OCI-LY7 (cell line): ENCODE measurements at regions not wholly inside any gene's neighbourhood (a gene's known extent, or its start where the extent isn't known, plus 50 kb on each side); places are given as distances from the start of the nearest gene placed in this dataset.

Source experiments
- BruUV-seq: library from RNA; stranded (reverse); fragments of 400-500 nt; replicated peaks from 2 replicates; lab custom pipeline; 2021; lab: Mats Ljungman, UMichigan
- CTCF ChIA-PET: fragments of 300-600 bp; sonication (Branson Sonifier 250); formaldehyde crosslinking; loops from one replicate; lab custom pipeline; 2022; ENCODE audit warnings: antibody characterized with exemption; ENCODE audit not compliant: unreplicated experiment; lab: Charles Lee
- POLR2A ChIA-PET: fragments of 300-600 bp; sonication (Branson Sonifier 250); formaldehyde crosslinking; loops from one replicate; lab custom pipeline; 2022; ENCODE audit warnings: antibody characterized with exemption; lab: Charles Lee
- DNase-seq: peaks from one replicate; pipeline ENCODE4 v3.0.0-alpha.2; 2015; ENCODE audit warnings: low spot score
- H2AFZ ChIP-seq: fragments of 200-600 bp; sonication (generic), shearing (Covaris generic); 2 replicates; pipeline ENCODE4 v1.6.1; 2014; ENCODE audit warnings: mild to moderate bottlenecking, antibody characterized with exemption, low read length, moderate library complexity
- H3K27ac ChIP-seq: fragments of 200-600 bp; sonication (generic); 2 replicates; pipeline ENCODE4 v1.5.1; 2014; ENCODE audit warnings: mixed run types, low read depth, mild to moderate bottlenecking, moderate library complexity, low read length, inconsistent platforms; ENCODE audit not compliant: poor library complexity, severe bottlenecking
- H3K36me3 ChIP-seq: fragments of 200-600 bp; sonication (generic); 2 replicates; pipeline ENCODE4 v1.6.1; 2014; ENCODE audit warnings: mild to moderate bottlenecking, antibody characterized with exemption, low read length, moderate library complexity, mixed read lengths; ENCODE audit not compliant: insufficient read depth
- H3K4me1 ChIP-seq: fragments of 200-600 bp; sonication (generic); 2 replicates; pipeline ENCODE4 v1.5.1; 2014; ENCODE audit warnings: mild to moderate bottlenecking, low read length; ENCODE audit not compliant: insufficient read depth, poor library complexity, severe bottlenecking
- H3K4me2 ChIP-seq: fragments of 200-600 bp; sonication (generic); 2 replicates; pipeline ENCODE4 v1.6.1; 2014; ENCODE audit warnings: mild to moderate bottlenecking, low read length
- H3K4me3 ChIP-seq: fragments of 200-600 bp; sonication (generic); 2 replicates; pipeline ENCODE4 v1.5.1; 2014; ENCODE audit warnings: mild to moderate bottlenecking, low read depth, low read length; ENCODE audit not compliant: poor library complexity, severe bottlenecking
- H3K79me2 ChIP-seq: fragments of 200-600 bp; sonication (generic); 2 replicates; pipeline ENCODE4 v1.6.1; 2016; ENCODE audit warnings: low read depth, mild to moderate bottlenecking, low read length, moderate library complexity, mixed read lengths; ENCODE audit not compliant: insufficient read depth
- H3K9me2 ChIP-seq: fragments of 200-600 bp; sonication (generic); 2 replicates; pipeline ENCODE4 v1.6.1; 2016; ENCODE audit warnings: mild to moderate bottlenecking, low read length, mixed read lengths; ENCODE audit not compliant: insufficient read depth
- H3K9me3 ChIP-seq: fragments of 200-600 bp; sonication (generic); 2 replicates; pipeline ENCODE4 v1.6.1; 2014; ENCODE audit warnings: mild to moderate bottlenecking, mixed run types, low read length, mixed read lengths
- H4K20me1 ChIP-seq: fragments of 200-600 bp; sonication (generic); 2 replicates; pipeline ENCODE4 v1.6.1; 2014; ENCODE audit warnings: mild to moderate bottlenecking, antibody characterized with exemption, low read length, moderate library complexity, mixed read lengths; ENCODE audit not compliant: insufficient read depth
- EZH2phosphoT487 ChIP-seq: fragments of 200-600 bp; sonication (generic); IDR thresholded peaks from 2 replicates; pipeline ENCODE4 v1.6.1; 2018; ENCODE audit warnings: low read depth, borderline replicate concordance, mild to moderate bottlenecking, mixed run types, antibody characterized with exemption, low read length, moderate library complexity, mixed read lengths
- intact Hi-C: fragments of 100-400 bp; cut with micrococcal nuclease; formaldehyde crosslinking; loops from one replicate; pipeline ENCODE4 v1.10.0; 2022; ENCODE audit not compliant: unreplicated experiment
- TF ChIP-seq, protein P1 (sequence below): fragments of 200-600 bp; sonication (generic); conservative IDR thresholded peaks from 2 replicates; pipeline ENCODE4 v1.5.1; 2014; ENCODE audit warnings: mild to moderate bottlenecking, antibody characterized with exemption, low read length, moderate library complexity, mixed read lengths

DNA sequence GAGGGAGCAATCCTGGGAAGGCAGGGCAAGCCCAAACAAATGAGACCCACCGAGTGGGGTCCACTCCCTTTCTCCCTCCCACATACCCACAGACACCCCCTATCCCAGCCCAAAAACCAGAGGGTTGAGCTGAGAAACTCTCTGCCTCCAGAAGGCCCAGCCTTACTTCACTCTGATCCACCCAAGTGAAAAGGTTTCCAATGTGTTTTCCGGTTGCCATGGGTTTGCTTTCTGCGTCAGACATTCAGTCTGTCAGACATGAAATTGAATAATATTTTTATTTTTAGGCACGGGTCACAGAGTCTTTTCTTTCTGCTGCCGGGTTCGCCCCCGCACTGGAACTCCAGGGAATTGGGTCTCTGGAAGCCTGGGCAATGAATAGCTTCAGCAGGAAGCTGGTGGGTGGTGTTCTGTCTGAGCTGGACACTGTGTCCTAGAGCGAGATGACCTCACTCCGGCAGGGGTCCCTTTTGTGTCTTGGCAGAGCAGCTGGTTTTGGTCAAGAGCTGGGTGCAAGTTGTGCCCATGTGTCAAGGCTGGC is 69.8 kb upstream of the CLMN start:
- Histone ChIP-seq H3K4me2 (no peak overlapping the region), H3K4me1 (no peaks in the 10 kb centered on the region), H3K9me3 (no peaks in the 10 kb centered on the region), H3K79me2 (no peaks in the 10 kb centered on the region), H2AFZ (no peak overlapping the region), H3K36me3 (no peaks in the 10 kb centered on the region), H3K27ac (no peak overlapping the region), H3K4me3 (no peak overlapping the region), H4K20me1 (no peaks in the 10 kb centered on the region), H3K9me2 (no peaks in the 10 kb centered on the region)
- intact Hi-C loops = no loop called here
- ChIA-PET POLR2A (no interaction called here), CTCF (no interaction called here)
- DNase-seq = no peak
- no TSS peak for BruUV-seq
- TF ChIP-seq, protein P1, sequence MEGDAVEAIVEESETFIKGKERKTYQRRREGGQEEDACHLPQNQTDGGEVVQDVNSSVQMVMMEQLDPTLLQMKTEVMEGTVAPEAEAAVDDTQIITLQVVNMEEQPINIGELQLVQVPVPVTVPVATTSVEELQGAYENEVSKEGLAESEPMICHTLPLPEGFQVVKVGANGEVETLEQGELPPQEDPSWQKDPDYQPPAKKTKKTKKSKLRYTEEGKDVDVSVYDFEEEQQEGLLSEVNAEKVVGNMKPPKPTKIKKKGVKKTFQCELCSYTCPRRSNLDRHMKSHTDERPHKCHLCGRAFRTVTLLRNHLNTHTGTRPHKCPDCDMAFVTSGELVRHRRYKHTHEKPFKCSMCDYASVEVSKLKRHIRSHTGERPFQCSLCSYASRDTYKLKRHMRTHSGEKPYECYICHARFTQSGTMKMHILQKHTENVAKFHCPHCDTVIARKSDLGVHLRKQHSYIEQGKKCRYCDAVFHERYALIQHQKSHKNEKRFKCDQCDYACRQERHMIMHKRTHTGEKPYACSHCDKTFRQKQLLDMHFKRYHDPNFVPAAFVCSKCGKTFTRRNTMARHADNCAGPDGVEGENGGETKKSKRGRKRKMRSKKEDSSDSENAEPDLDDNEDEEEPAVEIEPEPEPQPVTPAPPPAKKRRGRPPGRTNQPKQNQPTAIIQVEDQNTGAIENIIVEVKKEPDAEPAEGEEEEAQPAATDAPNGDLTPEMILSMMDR = no peak
- TF ChIP-seq EZH2phosphoT487 = no peak

DNA sequence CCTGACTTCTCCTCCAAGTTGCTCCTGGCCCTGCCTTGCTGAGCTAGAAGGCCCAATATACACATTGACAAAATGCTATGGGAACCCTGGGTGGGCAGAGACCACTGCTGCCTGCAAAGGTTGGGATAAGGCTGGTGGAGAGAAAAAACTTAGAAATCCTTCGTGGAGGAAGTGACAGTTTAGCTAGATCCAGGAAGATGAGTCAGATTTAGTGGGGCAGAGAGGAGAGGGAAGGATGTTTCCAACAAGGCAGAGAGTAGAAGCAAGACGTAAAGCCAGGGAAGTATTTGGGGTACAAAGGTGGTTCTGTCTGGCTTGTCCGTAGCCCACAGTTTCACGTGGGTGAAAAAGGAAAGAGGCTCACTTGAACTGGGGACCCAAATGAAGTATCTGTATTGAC is 69.0 kb upstream of the CLMN start:
- no peaks in the 10 kb centered on the region for H3K4me1 ChIP-seq
- no peaks in the 10 kb centered on the region for H3K79me2 ChIP-seq
- H3K4me3 ChIP-seq = no peak overlapping the region
- H2AFZ ChIP-seq = no peak overlapping the region
- no peaks in the 10 kb centered on the region for H3K9me2 ChIP-seq
- TF ChIP-seq, protein P1 = no peak
- no peak for TF ChIP-seq EZH2phosphoT487
- no peaks in the 10 kb centered on the region for H4K20me1 ChIP-seq
- ChIA-PET POLR2A (no interaction called here), CTCF (no interaction called here)
- no peak for DNase-seq
- no TSS peak for BruUV-seq
- intact Hi-C loops = no loop called here
- H3K4me2 ChIP-seq = no peak overlapping the region
- no peak overlapping the region for H3K27ac ChIP-seq
- no peaks in the 10 kb centered on the region for H3K9me3 ChIP-seq
- no peaks in the 10 kb centered on the region for H3K36me3 ChIP-seq

DNA sequence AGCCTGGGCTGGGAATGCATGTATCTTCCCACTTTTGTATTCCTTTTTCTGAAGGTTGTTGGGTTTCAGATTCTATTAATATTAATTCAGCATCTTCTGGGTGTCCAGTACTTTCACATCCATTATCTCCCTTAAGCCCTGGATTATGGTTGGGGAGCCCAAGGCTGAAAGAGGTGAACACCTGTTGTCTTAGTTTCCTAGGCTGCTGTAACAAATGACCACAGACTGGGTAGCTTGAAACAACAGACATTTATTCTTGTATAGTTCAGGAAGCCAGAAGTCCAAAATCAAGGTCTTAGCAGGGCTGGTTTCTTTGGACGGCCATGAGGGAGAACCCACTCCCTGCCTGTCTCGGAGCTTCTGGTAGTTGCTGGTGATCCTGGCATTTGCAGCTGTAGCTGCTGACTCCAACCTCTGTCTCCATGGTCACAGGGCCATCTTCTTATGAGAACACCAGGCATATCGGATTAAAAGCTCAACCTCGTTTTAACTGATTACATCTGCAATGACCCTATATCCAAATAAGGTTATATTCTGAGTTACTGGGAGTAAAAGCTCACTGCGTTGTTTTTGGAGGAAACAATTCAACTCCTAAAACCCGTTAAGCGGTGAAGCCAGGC is 68.2 kb upstream of the CLMN start:
- no peak overlapping the region for H3K4me3 ChIP-seq
- H2AFZ ChIP-seq = no peak overlapping the region
- H3K4me2 ChIP-seq = no peak overlapping the region
- TF ChIP-seq, protein P1 = no peak
- TF ChIP-seq EZH2phosphoT487 = no peak
- intact Hi-C loops = no loop called here
- ChIA-PET CTCF (no interaction called here), POLR2A (no interaction called here)
- DNase-seq = no peak
- H3K36me3 ChIP-seq = no peaks in the 10 kb centered on the region
- BruUV-seq = no TSS peak
- H3K9me2 ChIP-seq = no peaks in the 10 kb centered on the region
- H3K27ac ChIP-seq = no peak overlapping the region
- H3K4me1 ChIP-seq = no peaks in the 10 kb centered on the region
- H4K20me1 ChIP-seq = no peaks in the 10 kb centered on the region
- no peaks in the 10 kb centered on the region for H3K79me2 ChIP-seq
- no peaks in the 10 kb centered on the region for H3K9me3 ChIP-seq
